Activated B cell treated with CpG ODN at 0.5 μM for 24 hours (primary cell): ENCODE measurements at regions not wholly inside any gene's neighbourhood (a gene's known extent, or its start where the extent isn't known, plus 50 kb on each side); places are given as distances from the start of the nearest gene placed in this dataset.

ENCODE experiments used
- ATAC-seq: fragments of 200-7000 bp; cut with Tn5 transposase; one replicate; pipeline ENCODE4 v1.10.0; 2021; ENCODE audit warnings: low read depth, mild to moderate bottlenecking, moderate library complexity
- CTCF ChIA-PET: fragments of 350-600 bp; sonication (Branson Sonifier 250); formaldehyde crosslinking; loops from one replicate; lab custom pipeline; 2021; ENCODE audit warnings: antibody characterized with exemption; lab: Charles Lee
- POLR2A ChIA-PET: fragments of 350-600 bp; sonication (Branson Sonifier 250); formaldehyde crosslinking; loops from one replicate; lab custom pipeline; 2021; ENCODE audit warnings: antibody characterized with exemption; lab: Charles Lee
- DNase-seq: peaks from one replicate; pipeline ENCODE4 v3.0.0; 2022
- H3K27ac Mint-ChIP-seq: one replicate; pipeline ENCODE4 v1.8.0; 2020; ENCODE audit warnings: mixed read lengths
- H3K27me3 Mint-ChIP-seq: one replicate; pipeline ENCODE4 v1.8.0; 2021; ENCODE audit warnings: mixed read lengths
- H3K36me3 Mint-ChIP-seq: one replicate; pipeline ENCODE4 v1.8.0; 2021; ENCODE audit warnings: low read depth, mixed read lengths
- H3K4me1 Mint-ChIP-seq: one replicate; pipeline ENCODE4 v1.8.0; 2021; ENCODE audit warnings: mixed read lengths
- H3K4me3 Mint-ChIP-seq: one replicate; pipeline ENCODE4 v1.8.0; 2020; ENCODE audit warnings: mild to moderate bottlenecking, mixed read lengths
- H3K9me3 Mint-ChIP-seq: one replicate; pipeline ENCODE4 v1.8.0; 2020; ENCODE audit warnings: mixed read lengths
- CTCF ChIP-seq: fragments of 200-600 bp; IDR thresholded peaks from one replicate; pipeline ENCODE4 v1.8.0; 2022; ENCODE audit warnings: antibody characterized with exemption, mild to moderate bottlenecking
- intact Hi-C: fragments of 100-400 bp; cut with micrococcal nuclease; formaldehyde crosslinking; loops from one replicate; pipeline ENCODE4 v1.15.1; 2024

GRCh38 chr14:100398044-100398443 lies 74.9 kb downstream of the SLC25A47 start:
- Mint-ChIP-seq H3K27ac (no peak overlapping the region), H3K9me3 (no peaks in the 10 kb centered on the region), H3K4me1 (no peaks in the 10 kb centered on the region), H3K4me3 (no peak overlapping the region), H3K27me3 (no peaks in the 10 kb centered on the region), H3K36me3 (no peaks in the 10 kb centered on the region)
- TF ChIP-seq CTCF, result no peak
- ChIA-PET CTCF (no interaction called here), POLR2A (no interaction called here)
- DNase-seq, result no peak
- intact Hi-C loops, result no loop called here
- no peak for ATAC-seq

- no peaks in the 10 kb centered on the region for H3K27me3 Mint-ChIP-seq
- ChIA-PET CTCF (no interaction called here), POLR2A (no interaction called here)
- H3K36me3 Mint-ChIP-seq, result no peaks in the 10 kb centered on the region
- H3K9me3 Mint-ChIP-seq, result no peaks in the 10 kb centered on the region
- intact Hi-C loops, result no loop called here
- H3K4me3 Mint-ChIP-seq, result no peak overlapping the region
- no peaks in the 10 kb centered on the region for H3K4me1 Mint-ChIP-seq
- no peak for ATAC-seq
- TF ChIP-seq CTCF, result no peak
- no peak for DNase-seq
- no peak overlapping the region for H3K27ac Mint-ChIP-seq
Measured at GRCh38 chr14:100399052-100399849, 76.1 kb downstream of the SLC25A47 start.

- Mint-ChIP-seq H3K4me3 (no peak overlapping the region), H3K27ac (no peak overlapping the region), H3K9me3 (no peaks in the 10 kb centered on the region), H3K36me3 (no peaks in the 10 kb centered on the region), H3K4me1 (no peaks in the 10 kb centered on the region), H3K27me3 (no peaks in the 10 kb centered on the region)
- POLR2A ChIA-PET, result no interaction called here
- CTCF ChIA-PET, result no interaction called here
- intact Hi-C loops, result no loop called here
- ATAC-seq, result no peak
- no peak for DNase-seq
- TF ChIP-seq CTCF, result no peak
Measured at GRCh38 chr14:100400115-100400514, 77.0 kb downstream of the SLC25A47 start.

- H3K27ac Mint-ChIP-seq, result no peak overlapping the region
- no peak overlapping the region for H3K4me3 Mint-ChIP-seq
- ChIA-PET CTCF (no interaction called here), POLR2A (no interaction called here)
- H3K9me3 Mint-ChIP-seq, result no peaks in the 10 kb centered on the region
- no peak for DNase-seq
- no peak for TF ChIP-seq CTCF
- no peaks in the 10 kb centered on the region for H3K27me3 Mint-ChIP-seq
- H3K36me3 Mint-ChIP-seq, result no peaks in the 10 kb centered on the region
- no peak for ATAC-seq
- H3K4me1 Mint-ChIP-seq, result peaks cover 4% of the 10 kb centered on the region
- intact Hi-C loops, result no loop called here
Measured at GRCh38 chr14:100401031-100401692, 78.0 kb downstream of the SLC25A47 start.

- no peak overlapping the region for H3K4me3 Mint-ChIP-seq
- DNase-seq (no peak), ATAC-seq (no peak)
- intact Hi-C loops, result no loop called here
- H3K27me3 Mint-ChIP-seq, result no peaks in the 10 kb centered on the region
- ChIA-PET POLR2A (no interaction called here), CTCF (no interaction called here)
- no peaks in the 10 kb centered on the region for H3K9me3 Mint-ChIP-seq
- peaks cover 10% of the 10 kb centered on the region for H3K4me1 Mint-ChIP-seq
- no peak overlapping the region for H3K27ac Mint-ChIP-seq
- no peaks in the 10 kb centered on the region for H3K36me3 Mint-ChIP-seq
- TF ChIP-seq CTCF, result no peak
Measured at GRCh38 chr14:100401792-100402191, 78.7 kb downstream of the SLC25A47 start.
